HS-27A (cell line): ENCODE measurements at regions not wholly inside any gene's neighbourhood (a gene's known extent, or its start where the extent isn't known, plus 50 kb on each side); places are given as distances from the start of the nearest gene placed in this dataset.

ENCODE experiments used
- DNase-seq: peaks from one replicate; pipeline ENCODE4 v3.0.0-alpha.2; 2012; ENCODE audit warnings: low read depth, missing footprints

- DNase-seq = no peak
These were observed 139.6 kb upstream of the PELI1 start for GRCh38 chr2:64283641-64284361.

- no peak for DNase-seq
These were observed 140.5 kb upstream of the PELI1 start for GRCh38 chr2:64284751-64285150.

GRCh38 chr2:64287202-64287740 is 143.1 kb upstream of the PELI1 start:
- DNase-seq = no peak

- no peak for DNase-seq
These were observed 144.3 kb upstream of the PELI1 start for GRCh38 chr2:64288321-64289193.

GRCh38 chr2:64289251-64289650 is 145.0 kb upstream of the PELI1 start:
- no peak for DNase-seq

GRCh38 chr2:64289737-64290136 is 145.5 kb upstream of the PELI1 start:
- no peak for DNase-seq

GRCh38 chr2:64291181-64291580 is 147.0 kb upstream of the PELI1 start:
- DNase-seq = no peak

- DNase-seq = no peak
These were observed 151.3 kb upstream of the PELI1 start for GRCh38 chr2:64295326-64296139.

- no peak for DNase-seq
These were observed 151.9 kb upstream of the PELI1 start for GRCh38 chr2:64296140-64296480.

GRCh38 chr2:64296695-64297346 is 152.6 kb upstream of the PELI1 start:
- DNase-seq = no peak

GRCh38 chr2:64298161-64298560 is 153.9 kb upstream of the PELI1 start:
- no peak for DNase-seq

GRCh38 chr2:64300066-64300465 is 153.9 kb upstream of the LGALSL start:
- no peak for DNase-seq

GRCh38 chr2:64303250-64303649 is 150.7 kb upstream of the LGALSL start:
- DNase-seq = no peak

GRCh38 chr2:64307421-64307820 is 146.5 kb upstream of the LGALSL start:
- no peak for DNase-seq

GRCh38 chr2:64311191-64311910 is 142.6 kb upstream of the LGALSL start:
- no peak for DNase-seq

GRCh38 chr2:64311948-64312621 is 141.9 kb upstream of the LGALSL start:
- no peak for DNase-seq

- no peak for DNase-seq
These were observed 141.2 kb upstream of the LGALSL start for GRCh38 chr2:64312622-64313397.

- DNase-seq = no peak
These were observed 140.6 kb upstream of the LGALSL start for GRCh38 chr2:64313398-64313723.

GRCh38 chr2:64315291-64315960 is 138.5 kb upstream of the LGALSL start:
- no peak for DNase-seq
